Stomach (tissue), 4 donors: ENCODE measurements at regions not wholly inside any gene's neighbourhood (a gene's known extent, or its start where the extent isn't known, plus 50 kb on each side); places are given as distances from the start of the nearest gene placed in this dataset.
"Not testable (repeated sequence)": the region's sequence is repeated elsewhere in the genome, so short reads cannot be mapped to it uniquely, and the experiment has no call there.

Source experiments
- CTCF ChIP-seq, 7 experiments: fragments of 450-650 bp in 4 of 7; fragments of 200-600 bp in 3 of 7; sonication (generic) in 3 of 7; IDR thresholded peaks; one replicate each; pipeline ENCODE4 v1.5.1; 2016 to 2019; ENCODE audit warnings: antibody characterized with exemption in 7 of 7, control low read depth in 2 of 7, mild to moderate bottlenecking in 1 of 7
- EP300 ChIP-seq: sonication (generic); formaldehyde crosslinking; IDR thresholded peaks from one replicate; pipeline ENCODE4 v1.6.1; 2017; ENCODE audit warnings: antibody characterized with exemption
- POLR2A ChIP-seq, 4 donors: fragments of 450-650 bp; IDR thresholded peaks; one replicate each; pipeline ENCODE4 v1.6.1; 2016; ENCODE audit warnings: antibody characterized with exemption in 4 of 4, control low read depth in 2 of 4, mild to moderate bottlenecking in 1 of 4, moderate library complexity in 1 of 4
- POLR2AphosphoS5 ChIP-seq, 3 donors: sonication (generic); formaldehyde crosslinking; IDR thresholded peaks; one replicate each; pipeline ENCODE4 v1.6.1; 2016; ENCODE audit warnings: antibody characterized with exemption in 3 of 3

GRCh38 chr10:53358978-53359377, 586.4 kb upstream of the MBL2 start:
- TF ChIP-seq POLR2AphosphoS5 (IDR thresholded peaks at IDR 0.05); CTCF (IDR thresholded peaks at IDR 0.05); POLR2A (IDR thresholded peaks at IDR 0.05); EP300: not testable (repeated sequence)
